ENCODE measurements at regions not wholly inside any gene's neighbourhood (a gene's known extent, or its start where the extent isn't known, plus 50 kb on each side); places are given as distances from the start of the nearest gene placed in this dataset.

DNA sequence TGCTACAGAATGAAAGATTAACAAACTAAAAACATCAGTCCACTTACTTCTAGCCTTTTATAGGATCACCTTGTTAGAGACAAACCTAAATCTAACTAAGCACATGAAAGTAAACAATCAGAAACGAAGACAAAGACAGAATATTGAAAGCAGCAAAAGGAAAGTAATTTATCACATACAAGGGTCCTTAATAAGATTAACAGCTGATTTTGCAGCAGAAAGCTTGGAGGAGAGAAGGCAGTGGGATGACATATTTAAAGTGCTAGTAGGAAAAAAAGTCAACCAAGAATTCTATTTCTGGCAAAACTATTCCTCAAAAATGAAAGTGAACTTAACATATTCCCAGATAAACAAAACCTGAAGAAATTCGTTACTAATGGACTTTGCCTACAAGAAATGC lies 286.4 kb downstream of the RWDD3 start:
- H3K27me3 ChIP-seq (ENCODE audit: control insufficient read depth in 2 of 2, insufficient read depth in 2 of 2, low read length in 2 of 2): no peaks in the 10 kb centered on the region
- DNase-seq (ENCODE audit: low read depth, low spot score) (no peak), FAIRE-seq (no peak)
- H3K9me3 ChIP-seq (replicated peaks; ENCODE audit: control insufficient read depth, insufficient read depth, low read length): peaks cover 2% of the 10 kb centered on the region
- ChIA-PET POLR2A (no interaction called here), CTCF (no interaction called here)
- TF ChIP-seq POLR2AphosphoS5 (IDR thresholded peaks at IDR 0.05; ENCODE audit: insufficient read depth, low read depth, low read length): no peak
- no peak for TF ChIP-seq FOS (IDR thresholded peaks at IDR 0.05; ENCODE audit: borderline replicate concordance, insufficient read depth, low read length)
- TF ChIP-seq, protein P1, sequence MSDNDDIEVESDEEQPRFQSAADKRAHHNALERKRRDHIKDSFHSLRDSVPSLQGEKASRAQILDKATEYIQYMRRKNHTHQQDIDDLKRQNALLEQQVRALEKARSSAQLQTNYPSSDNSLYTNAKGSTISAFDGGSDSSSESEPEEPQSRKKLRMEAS (IDR thresholded peaks at IDR 0.05; ENCODE audit: insufficient read depth, insufficient read length): no peak
- no peak for TF ChIP-seq GATA2 (IDR thresholded peaks at IDR 0.05; ENCODE audit: insufficient read depth, insufficient read length, low read depth, low read length)
- TF ChIP-seq EZH2 (IDR thresholded peaks at IDR 0.05; ENCODE audit: borderline replicate concordance, low read depth, low read length, severe bottlenecking): no peak
- TF ChIP-seq JUN (IDR thresholded peaks at IDR 0.05; ENCODE audit: borderline replicate concordance, insufficient read depth, insufficient read length, low read depth): no peak
- TF ChIP-seq POLR2A (IDR thresholded peaks at IDR 0.05; ENCODE audit: low read depth, low read length): no peak
- TF ChIP-seq MYC (IDR thresholded peaks at IDR 0.05; ENCODE audit: low read depth, low read length): no peak
- TF ChIP-seq, protein P2, sequence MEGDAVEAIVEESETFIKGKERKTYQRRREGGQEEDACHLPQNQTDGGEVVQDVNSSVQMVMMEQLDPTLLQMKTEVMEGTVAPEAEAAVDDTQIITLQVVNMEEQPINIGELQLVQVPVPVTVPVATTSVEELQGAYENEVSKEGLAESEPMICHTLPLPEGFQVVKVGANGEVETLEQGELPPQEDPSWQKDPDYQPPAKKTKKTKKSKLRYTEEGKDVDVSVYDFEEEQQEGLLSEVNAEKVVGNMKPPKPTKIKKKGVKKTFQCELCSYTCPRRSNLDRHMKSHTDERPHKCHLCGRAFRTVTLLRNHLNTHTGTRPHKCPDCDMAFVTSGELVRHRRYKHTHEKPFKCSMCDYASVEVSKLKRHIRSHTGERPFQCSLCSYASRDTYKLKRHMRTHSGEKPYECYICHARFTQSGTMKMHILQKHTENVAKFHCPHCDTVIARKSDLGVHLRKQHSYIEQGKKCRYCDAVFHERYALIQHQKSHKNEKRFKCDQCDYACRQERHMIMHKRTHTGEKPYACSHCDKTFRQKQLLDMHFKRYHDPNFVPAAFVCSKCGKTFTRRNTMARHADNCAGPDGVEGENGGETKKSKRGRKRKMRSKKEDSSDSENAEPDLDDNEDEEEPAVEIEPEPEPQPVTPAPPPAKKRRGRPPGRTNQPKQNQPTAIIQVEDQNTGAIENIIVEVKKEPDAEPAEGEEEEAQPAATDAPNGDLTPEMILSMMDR (IDR thresholded peaks at IDR 0.05; ENCODE audit: extremely low read depth in 1 of 2, insufficient read depth in 1 of 2, low read depth in 1 of 2, low read length in 2 of 2): no peak
- H3K79me2 ChIP-seq (ENCODE audit: control insufficient read depth, insufficient read depth, low read length): no peaks in the 10 kb centered on the region
- H3K4me1 ChIP-seq (ENCODE audit: control insufficient read depth, extremely low read depth, insufficient read depth, low read length): no peaks in the 10 kb centered on the region
- no TSS peak for BruUV-seq (replicated peaks)
- H3K4me2 ChIP-seq (ENCODE audit: insufficient read depth, low read length): no peak overlapping the region
- no peak overlapping the region for H2AFZ ChIP-seq (ENCODE audit: low read depth, low read length)
- H3K4me3 ChIP-seq (replicated peaks in 1 of 3; ENCODE audit: insufficient read depth in 1 of 3, low read depth in 1 of 3, low read length in 3 of 3): no peak overlapping the region
- H3K9ac ChIP-seq (replicated peaks; ENCODE audit: extremely low read depth, insufficient read depth, low read length): no peak overlapping the region
- no peaks in the 10 kb centered on the region for H4K20me1 ChIP-seq (replicated peaks; ENCODE audit: control insufficient read depth, extremely low read depth, insufficient read depth, low read length)
- H3K9me1 ChIP-seq (replicated peaks; ENCODE audit: control insufficient read depth, extremely low read depth, insufficient read depth, low read length): no peaks in the 10 kb centered on the region
- no peaks in the 10 kb centered on the region for H3K36me3 ChIP-seq (ENCODE audit: control insufficient read depth in 2 of 2, extremely low read depth in 1 of 2, insufficient read depth in 2 of 2, low read length in 2 of 2)
- intact Hi-C loops (cut with micrococcal nuclease): no loop called here
- dilution Hi-C loops (cut with MboI; ENCODE audit: extremely low pct_ligation_motif_present, low sequenced_read_pairs): no loop called here
- no peak overlapping the region for H3K27ac ChIP-seq (ENCODE audit: insufficient read depth, low read depth, low read length)

Measured in endothelial cell of umbilical vein (primary cell).